ENCODE measurements at regions not wholly inside any gene's neighbourhood (a gene's known extent, or its start where the extent isn't known, plus 50 kb on each side); places are given as distances from the start of the nearest gene placed in this dataset.

DNA sequence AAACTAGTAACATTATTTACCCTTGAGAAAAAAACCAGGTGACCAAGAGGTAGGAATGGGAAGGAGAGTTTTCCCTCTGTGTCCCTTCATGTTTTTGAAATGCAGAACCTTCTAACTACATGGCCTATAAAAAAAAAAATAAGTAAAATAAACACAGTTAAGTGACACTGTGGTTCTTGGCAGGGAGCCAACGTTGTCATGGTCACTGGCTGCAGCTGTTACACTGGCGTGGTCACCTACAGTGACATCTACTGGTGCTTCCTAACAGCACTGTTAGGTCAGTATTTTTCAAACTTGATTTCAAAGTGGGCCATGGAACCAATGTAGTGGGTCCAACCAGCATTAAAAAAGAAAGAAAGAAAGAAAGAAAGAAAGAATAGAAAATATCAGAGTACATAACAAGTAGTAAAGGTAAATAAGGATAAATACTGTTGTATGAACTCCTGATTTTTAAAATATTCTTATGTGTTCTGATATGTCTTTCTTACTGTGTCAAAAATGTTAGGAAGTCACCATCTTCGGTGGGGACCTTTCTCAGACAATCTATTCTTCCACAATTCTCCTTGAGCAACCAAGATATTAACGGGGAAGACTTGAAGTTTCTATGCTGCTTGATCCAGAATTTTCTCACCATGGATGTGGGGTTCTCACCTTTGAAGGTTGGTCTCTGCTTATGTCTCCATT, 59.1 kb upstream of the PJA2 start:
- TF ChIP-seq, protein P1, sequence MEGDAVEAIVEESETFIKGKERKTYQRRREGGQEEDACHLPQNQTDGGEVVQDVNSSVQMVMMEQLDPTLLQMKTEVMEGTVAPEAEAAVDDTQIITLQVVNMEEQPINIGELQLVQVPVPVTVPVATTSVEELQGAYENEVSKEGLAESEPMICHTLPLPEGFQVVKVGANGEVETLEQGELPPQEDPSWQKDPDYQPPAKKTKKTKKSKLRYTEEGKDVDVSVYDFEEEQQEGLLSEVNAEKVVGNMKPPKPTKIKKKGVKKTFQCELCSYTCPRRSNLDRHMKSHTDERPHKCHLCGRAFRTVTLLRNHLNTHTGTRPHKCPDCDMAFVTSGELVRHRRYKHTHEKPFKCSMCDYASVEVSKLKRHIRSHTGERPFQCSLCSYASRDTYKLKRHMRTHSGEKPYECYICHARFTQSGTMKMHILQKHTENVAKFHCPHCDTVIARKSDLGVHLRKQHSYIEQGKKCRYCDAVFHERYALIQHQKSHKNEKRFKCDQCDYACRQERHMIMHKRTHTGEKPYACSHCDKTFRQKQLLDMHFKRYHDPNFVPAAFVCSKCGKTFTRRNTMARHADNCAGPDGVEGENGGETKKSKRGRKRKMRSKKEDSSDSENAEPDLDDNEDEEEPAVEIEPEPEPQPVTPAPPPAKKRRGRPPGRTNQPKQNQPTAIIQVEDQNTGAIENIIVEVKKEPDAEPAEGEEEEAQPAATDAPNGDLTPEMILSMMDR (IDR thresholded peaks at IDR 0.05 in 8 of 11, conservative IDR thresholded peaks at IDR 0.05 in 3 of 11) = peak; percentile 19 to 81 (median 65)
- TF ChIP-seq POLR2A (IDR thresholded peaks at IDR 0.05) (no peak), POLR2AphosphoS5 (IDR thresholded peaks at IDR 0.05) (peak in 1 of 3 donors; percentile 94)

Measured in spleen (tissue), 7 donors.